Psoas muscle (tissue), 7 donors: ENCODE measurements at regions not wholly inside any gene's neighbourhood (a gene's known extent, or its start where the extent isn't known, plus 50 kb on each side); places are given as distances from the start of the nearest gene placed in this dataset.
"Not testable (repeated sequence)": the region's sequence is repeated elsewhere in the genome, so short reads cannot be mapped to it uniquely, and the experiment has no call there.

Experiments
- ATAC-seq, 4 donors: fragments of 200-7000 bp; cut with Tn5 transposase; one replicate each; pipeline ENCODE4 v1.9.1; 2020; ENCODE audit warnings: moderate library complexity in 3 of 4, mild to moderate bottlenecking in 2 of 4
- DNase-seq, 2 donors: peaks; one replicate each; pipeline ENCODE4 v3.0.0-alpha.2; 2020
- H3K27ac ChIP-seq: fragments of 200-600 bp; one replicate; pipeline ENCODE4 v1.8.0; 2022
- H3K27me3 ChIP-seq, 3 donors: fragments of 200-600 bp in 1 of 3; one replicate each; pipeline versions ENCODE4 v1.6.1 to v1.8.0; 2013 to 2022; ENCODE audit warnings: low read length in 2 of 3, mild to moderate bottlenecking in 2 of 3, moderate library complexity in 1 of 3; ENCODE audit not compliant: insufficient read depth in 3 of 3
- H3K36me3 ChIP-seq, 2 donors: fragments of 200-600 bp in 1 of 2; one replicate each; pipeline versions ENCODE4 v1.6.1 to v1.8.0; 2013 to 2022; ENCODE audit warnings: low read depth in 1 of 2, mild to moderate bottlenecking in 1 of 2, moderate library complexity in 1 of 2; ENCODE audit not compliant: insufficient read depth in 1 of 2
- H3K4me1 ChIP-seq: fragments of 200-600 bp; one replicate; pipeline ENCODE4 v1.8.0; 2022
- H3K4me3 ChIP-seq: fragments of 200-600 bp; one replicate; pipeline ENCODE4 v1.8.0; 2022; ENCODE audit warnings: mild to moderate bottlenecking
- H3K9me3 ChIP-seq: fragments of 200-600 bp; one replicate; pipeline ENCODE4 v1.8.0; 2022
- CTCF ChIP-seq: fragments of 200-600 bp; IDR thresholded peaks from one replicate; pipeline ENCODE4 v1.8.0; 2022; ENCODE audit warnings: antibody characterized with exemption
- WGBS, 3 donors: extraction: QIAGEN DNeasy Blood & Tissue Kit; methylation state at CpG; one replicate each; pipeline versions ENCODE4 v1.1.6 to v1.1.7; 2013; 5-methylcytosine and 5-hydroxymethylcytosine counted together
- intact Hi-C, 2 donors: fragments of 100-400 bp; cut with DNase I; formaldehyde crosslinking; loops; one replicate each; pipeline versions ENCODE4 v1.11.0 to v1.14.2; 2022
- donor health status: healthy with polysubstance abuse.
- donor health status: DM: no; HTN: no; CAD: no; lungs with moderate emphysema.
- donor health status: Bipolar disorder and iron deficiency.
- donor health status: healthy.
- donor health status: DM: yes; HTN: yes; CAD: no.
- donor health status: DM: no; HTN: no; CAD: no.
- donor health status: DM: yes; HTN: yes; CAD: no.

- DNase-seq, result no peak
Measured at GRCh38 chr4:26241179-26241578, 79.6 kb upstream of the RBPJ start.

GRCh38 chr4:26242451-26242850, 78.4 kb upstream of the RBPJ start:
- DNase-seq, result no peak
- intact Hi-C loops, result no loop called here

More at GRCh38 chr4:26241179-26241578, 79.6 kb upstream of the RBPJ start:
- intact Hi-C loops, result no loop called here
- Histone ChIP-seq H3K27ac (no peak overlapping the region), H3K27me3 (no peaks in the 10 kb centered on the region), H3K4me3 (no peak overlapping the region), H3K36me3 (no peaks in the 10 kb centered on the region), H3K9me3 (no peaks in the 10 kb centered on the region), H3K4me1 (peaks cover 13% of the 10 kb centered on the region)
- 82 to 87% (median 86%) methylated on average over 4 of the region's 4 CpGs for WGBS, 3 donors
- no peak for TF ChIP-seq CTCF
- ATAC-seq, result no peak

GRCh38 chr4:26244138-26244537, 76.7 kb upstream of the RBPJ start:
- H3K36me3 ChIP-seq, H3K9me3 ChIP-seq, intact Hi-C loops, DNase-seq, H3K27ac ChIP-seq, H3K4me3 ChIP-seq, H3K4me1 ChIP-seq, ATAC-seq, H3K27me3 ChIP-seq: not testable (repeated sequence)
- WGBS, 3 donors, result 0 to 49% (median 0%) methylated on average over 1 of the region's 1 CpG

More at GRCh38 chr4:26242451-26242850, 78.4 kb upstream of the RBPJ start:
- H3K4me1 ChIP-seq, result peaks cover 13% of the 10 kb centered on the region
- no peaks in the 10 kb centered on the region for H3K9me3 ChIP-seq
- H3K27ac ChIP-seq, result no peak overlapping the region
- H3K36me3 ChIP-seq, result no peaks in the 10 kb centered on the region
- no peak for ATAC-seq
- no peak overlapping the region for H3K4me3 ChIP-seq
- TF ChIP-seq CTCF, result no peak
- no peaks in the 10 kb centered on the region for H3K27me3 ChIP-seq

GRCh38 chr4:26248647-26249046, 72.2 kb upstream of the RBPJ start:
- TF ChIP-seq CTCF, result no peak
- Histone ChIP-seq H3K4me1 (no peaks in the 10 kb centered on the region), H3K4me3 (no peak overlapping the region), H3K27ac (no peak overlapping the region), H3K36me3 (no peaks in the 10 kb centered on the region), H3K27me3 (no peaks in the 10 kb centered on the region), H3K9me3 (no peaks in the 10 kb centered on the region)
- ATAC-seq (no peak), DNase-seq (no peak)
- intact Hi-C loops, result no loop called here

GRCh38 chr4:26252349-26253025, 68.3 kb upstream of the RBPJ start:
- intact Hi-C loops, result no loop called here
- H3K36me3 ChIP-seq, result no peaks in the 10 kb centered on the region
- H3K27ac ChIP-seq, result no peak overlapping the region
- no peaks in the 10 kb centered on the region for H3K4me1 ChIP-seq
- H3K4me3 ChIP-seq, result no peak overlapping the region
- 77 to 83% (median 81%) methylated on average over 8 of the region's 8 CpGs for WGBS, 3 donors
- H3K9me3 ChIP-seq, result no peaks in the 10 kb centered on the region
- no peak for ATAC-seq
- no peak for DNase-seq
- TF ChIP-seq CTCF, result no peak
- no peaks in the 10 kb centered on the region for H3K27me3 ChIP-seq
